Parathyroid adenoma (tissue), 2 donors: ENCODE measurements at regions not wholly inside any gene's neighbourhood (a gene's known extent, or its start where the extent isn't known, plus 50 kb on each side); places are given as distances from the start of the nearest gene placed in this dataset.

Source experiments
- H2AFZ ChIP-seq: fragments of 300-600 bp; sonication (generic); one replicate; pipeline ENCODE4 v1.7.0; 2017; ENCODE audit warnings: antibody characterized with exemption, mild to moderate bottlenecking
- H3K27ac ChIP-seq: fragments of 300-600 bp; sonication (generic); one replicate; pipeline ENCODE4 v1.7.0; 2017
- H3K27me3 ChIP-seq: fragments of 300-600 bp; sonication (generic); one replicate; pipeline ENCODE4 v1.7.0; 2017; ENCODE audit warnings: low read length; ENCODE audit not compliant: control insufficient read depth, insufficient read depth
- H3K36me3 ChIP-seq: fragments of 300-600 bp; sonication (generic); one replicate; pipeline ENCODE4 v1.7.0; 2017; ENCODE audit warnings: low read length; ENCODE audit not compliant: control insufficient read depth, insufficient read depth
- H3K4me1 ChIP-seq: fragments of 300-600 bp; sonication (generic); one replicate; pipeline ENCODE4 v1.7.0; 2017; ENCODE audit warnings: control low read depth
- H3K4me2 ChIP-seq: fragments of 300-600 bp; sonication (generic); one replicate; pipeline ENCODE4 v1.7.0; 2017; ENCODE audit warnings: low read length
- H3K4me3 ChIP-seq: fragments of 300-600 bp; sonication (generic); one replicate; pipeline ENCODE4 v1.7.0; 2017; ENCODE audit warnings: low read depth, low read length
- H3K79me2 ChIP-seq: fragments of 300-600 bp; sonication (generic); one replicate; pipeline ENCODE4 v1.7.0; 2017; ENCODE audit warnings: control low read depth
- H3K9ac ChIP-seq: fragments of 300-600 bp; sonication (generic); one replicate; pipeline ENCODE4 v1.7.0; 2017; ENCODE audit warnings: mild to moderate bottlenecking
- H3K9me3 ChIP-seq: fragments of 300-600 bp; sonication (generic); one replicate; pipeline ENCODE4 v1.7.0; 2017; ENCODE audit warnings: low read length; ENCODE audit not compliant: control insufficient read depth
- TF ChIP-seq, protein P1 (sequence below): fragments of 300-600 bp; sonication (generic); IDR thresholded peaks from one replicate; pipeline ENCODE4 v1.7.0; 2017; ENCODE audit warnings: antibody characterized with exemption, mild to moderate bottlenecking
- donor health status: primary hyperparathyroidism.

DNA sequence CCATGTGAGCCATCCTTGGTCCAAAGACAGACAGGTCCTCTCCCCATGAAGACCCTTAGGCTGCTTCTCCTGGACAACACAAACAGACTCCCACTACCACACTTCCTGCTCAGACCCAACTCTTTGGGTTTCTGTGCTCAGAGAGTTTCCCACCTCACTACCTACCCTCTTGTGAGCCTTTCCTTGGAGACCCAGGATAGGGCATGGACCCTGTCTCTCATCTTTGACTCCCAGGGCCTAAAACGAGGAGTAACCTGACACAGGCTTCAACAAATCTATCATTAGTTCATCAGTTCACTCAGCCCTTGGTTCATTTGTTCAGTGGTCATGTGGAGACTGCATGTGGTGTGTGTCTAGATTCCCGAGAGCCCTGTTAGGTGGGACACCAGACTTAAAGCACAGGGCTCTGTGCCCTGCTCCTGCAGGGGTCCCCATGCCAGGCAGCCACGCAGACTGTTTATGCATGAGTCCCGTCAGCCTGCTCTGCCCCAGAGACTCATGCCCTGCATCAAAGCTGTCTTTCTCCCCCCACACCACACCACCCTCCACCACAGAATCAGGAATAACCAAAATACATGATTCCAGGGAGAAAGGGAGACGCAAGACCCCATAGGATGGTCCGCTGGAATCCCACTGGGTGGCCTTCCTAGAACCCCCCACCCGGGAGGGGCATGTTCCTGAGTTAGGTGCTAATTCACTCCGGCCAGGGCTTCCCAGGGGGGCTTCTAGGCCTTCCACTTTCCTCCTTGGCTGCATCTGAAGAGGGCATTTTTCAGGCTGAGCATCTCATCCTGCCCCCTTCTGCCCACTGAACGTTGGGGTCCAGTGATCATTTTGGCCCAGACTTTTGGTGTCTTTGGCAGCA, 100.2 kb upstream of the TEX51 start:
- H3K36me3 ChIP-seq, result no peaks in the 10 kb centered on the region
- H3K27me3 ChIP-seq, result no peaks in the 10 kb centered on the region
- no peak overlapping the region for H3K9ac ChIP-seq
- no peaks in the 10 kb centered on the region for H3K4me1 ChIP-seq
- no peak overlapping the region for H3K4me3 ChIP-seq
- TF ChIP-seq, protein P1, sequence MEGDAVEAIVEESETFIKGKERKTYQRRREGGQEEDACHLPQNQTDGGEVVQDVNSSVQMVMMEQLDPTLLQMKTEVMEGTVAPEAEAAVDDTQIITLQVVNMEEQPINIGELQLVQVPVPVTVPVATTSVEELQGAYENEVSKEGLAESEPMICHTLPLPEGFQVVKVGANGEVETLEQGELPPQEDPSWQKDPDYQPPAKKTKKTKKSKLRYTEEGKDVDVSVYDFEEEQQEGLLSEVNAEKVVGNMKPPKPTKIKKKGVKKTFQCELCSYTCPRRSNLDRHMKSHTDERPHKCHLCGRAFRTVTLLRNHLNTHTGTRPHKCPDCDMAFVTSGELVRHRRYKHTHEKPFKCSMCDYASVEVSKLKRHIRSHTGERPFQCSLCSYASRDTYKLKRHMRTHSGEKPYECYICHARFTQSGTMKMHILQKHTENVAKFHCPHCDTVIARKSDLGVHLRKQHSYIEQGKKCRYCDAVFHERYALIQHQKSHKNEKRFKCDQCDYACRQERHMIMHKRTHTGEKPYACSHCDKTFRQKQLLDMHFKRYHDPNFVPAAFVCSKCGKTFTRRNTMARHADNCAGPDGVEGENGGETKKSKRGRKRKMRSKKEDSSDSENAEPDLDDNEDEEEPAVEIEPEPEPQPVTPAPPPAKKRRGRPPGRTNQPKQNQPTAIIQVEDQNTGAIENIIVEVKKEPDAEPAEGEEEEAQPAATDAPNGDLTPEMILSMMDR, result no peak
- H3K27ac ChIP-seq, result no peak overlapping the region
- no peak overlapping the region for H2AFZ ChIP-seq
- no peaks in the 10 kb centered on the region for H3K9me3 ChIP-seq
- H3K4me2 ChIP-seq, result no peak overlapping the region
- no peaks in the 10 kb centered on the region for H3K79me2 ChIP-seq

DNA sequence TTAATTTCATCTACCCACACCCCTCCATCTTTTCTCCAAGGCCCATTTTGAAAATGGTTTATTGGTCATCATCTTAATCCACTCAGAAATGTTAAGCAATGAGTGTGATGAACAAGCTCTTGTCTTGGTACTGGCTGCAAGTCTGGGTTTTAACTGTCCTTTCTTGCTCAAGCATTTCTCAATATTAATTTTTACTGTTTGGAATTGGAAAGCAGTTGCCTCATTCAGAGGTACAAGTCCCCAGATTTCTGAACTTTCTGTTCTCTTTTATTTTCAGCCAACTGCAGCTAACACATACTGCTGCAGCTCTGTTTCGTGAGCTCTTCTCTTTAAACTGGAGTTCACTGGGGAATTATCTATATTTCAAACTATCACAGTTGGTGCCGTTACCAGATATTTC, 99.4 kb upstream of the TEX51 start:
- Histone ChIP-seq H3K9ac (no peak overlapping the region), H3K9me3 (no peaks in the 10 kb centered on the region), H3K4me3 (no peak overlapping the region), H3K79me2 (no peaks in the 10 kb centered on the region), H3K27ac (no peak overlapping the region), H3K4me2 (no peak overlapping the region), H2AFZ (no peak overlapping the region), H3K27me3 (no peaks in the 10 kb centered on the region), H3K4me1 (no peaks in the 10 kb centered on the region), H3K36me3 (no peaks in the 10 kb centered on the region)
- TF ChIP-seq, protein P1, result no peak

DNA sequence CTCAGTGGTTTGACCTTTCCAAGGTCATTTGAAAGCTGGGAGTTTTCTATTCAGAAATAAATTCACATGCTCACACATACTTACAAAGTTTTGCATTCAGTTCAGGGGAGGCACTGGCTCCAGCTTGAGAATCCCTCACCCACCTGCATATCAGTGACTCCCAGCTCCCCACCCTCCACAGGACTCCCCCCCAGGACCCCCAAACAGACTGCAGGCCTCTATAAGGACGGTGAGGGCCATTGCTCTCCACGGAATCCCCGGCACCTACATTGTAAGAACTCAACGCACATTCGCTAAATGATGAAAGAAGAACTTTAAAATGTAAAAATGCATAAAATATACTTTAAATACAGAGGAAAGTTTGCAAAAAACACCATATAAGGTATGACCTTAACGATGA, 97.2 kb upstream of the TEX51 start:
- no peak overlapping the region for H3K4me2 ChIP-seq

DNA sequence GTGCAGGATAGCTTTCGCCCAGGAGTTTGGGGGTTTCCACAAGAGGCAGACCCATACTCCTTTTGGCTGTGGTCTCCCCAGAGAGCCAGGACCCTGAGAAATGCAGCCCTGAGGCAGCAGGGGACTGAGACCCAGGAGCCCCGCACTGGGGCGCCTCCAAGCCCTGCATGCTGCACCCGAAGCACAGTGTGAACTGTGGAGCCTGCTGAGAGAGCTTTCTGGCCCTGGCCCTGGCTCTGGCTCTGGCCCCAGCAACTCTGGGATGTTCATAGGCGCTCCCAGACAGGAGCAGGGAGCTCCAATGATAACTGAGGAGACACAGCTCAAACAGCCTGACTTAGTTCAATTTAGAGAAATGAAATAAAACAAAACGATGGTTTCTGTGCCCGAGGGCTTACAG, 96.4 kb upstream of the TEX51 start:
- Histone ChIP-seq H3K27me3 (no peaks in the 10 kb centered on the region), H3K36me3 (no peaks in the 10 kb centered on the region), H3K4me3 (no peak overlapping the region), H3K9ac (no peak overlapping the region), H3K79me2 (no peaks in the 10 kb centered on the region), H3K4me1 (no peaks in the 10 kb centered on the region), H3K27ac (no peak overlapping the region), H3K4me2 (no peak overlapping the region), H3K9me3 (no peaks in the 10 kb centered on the region), H2AFZ (no peak overlapping the region)
- TF ChIP-seq, protein P1, result no peak

More for the DNA sequence above, 97.2 kb upstream of the TEX51 start:
- H3K9ac ChIP-seq, result no peak overlapping the region
- no peaks in the 10 kb centered on the region for H3K79me2 ChIP-seq
- no peak overlapping the region for H3K27ac ChIP-seq
- no peaks in the 10 kb centered on the region for H3K4me1 ChIP-seq
- no peak overlapping the region for H2AFZ ChIP-seq
- TF ChIP-seq, protein P1, result no peak
- no peaks in the 10 kb centered on the region for H3K27me3 ChIP-seq
- no peak overlapping the region for H3K4me3 ChIP-seq
- H3K9me3 ChIP-seq, result no peaks in the 10 kb centered on the region
- H3K36me3 ChIP-seq, result no peaks in the 10 kb centered on the region
